Stomach (tissue), 8 donors: ENCODE measurements at regions not wholly inside any gene's neighbourhood (a gene's known extent, or its start where the extent isn't known, plus 50 kb on each side); places are given as distances from the start of the nearest gene placed in this dataset.

Experiments used
- DNase-seq, 2 donors: peaks; one replicate each; pipeline versions ENCODE4 v3.0.0 to v3.0.0-alpha.2; 2013 to 2019
- H3K27ac ChIP-seq, 5 donors: fragments of 200-600 bp in 4 of 5; sonication (generic) in 4 of 5; one replicate each; pipeline ENCODE4 v1.5.1; 2013 to 2019; ENCODE audit warnings: mild to moderate bottlenecking in 1 of 5, moderate library complexity in 1 of 5
- H3K27me3 ChIP-seq, 3 donors: fragments of 200-600 bp; sonication (generic); one replicate each; pipeline ENCODE4 v1.5.1; 2017 to 2019; ENCODE audit warnings: mixed run types in 1 of 3
- H3K36me3 ChIP-seq, 4 donors: fragments of 200-600 bp; sonication (generic); 1 replicate in 3 of 4; 2 replicates in 1 of 4; pipeline ENCODE4 v1.5.1; 2016 to 2019
- H3K4me1 ChIP-seq, 4 donors: fragments of 200-600 bp; sonication (generic); one replicate each; pipeline ENCODE4 v1.5.1; 2016 to 2019
- H3K4me3 ChIP-seq, 4 donors: fragments of 200-600 bp; sonication (generic) in 3 of 4; one replicate each; pipeline ENCODE4 v1.5.1; 2016 to 2019; ENCODE audit warnings: mild to moderate bottlenecking in 1 of 4
- H3K9me3 ChIP-seq, 4 donors: fragments of 200-600 bp; sonication (generic); one replicate each; pipeline ENCODE4 v1.5.1; 2016 to 2019
- EP300 ChIP-seq: sonication (generic); formaldehyde crosslinking; IDR thresholded peaks from one replicate; pipeline ENCODE4 v1.6.1; 2017; ENCODE audit warnings: antibody characterized with exemption
- POLR2A ChIP-seq, 4 donors: fragments of 450-650 bp; IDR thresholded peaks; one replicate each; pipeline ENCODE4 v1.6.1; 2016; ENCODE audit warnings: antibody characterized with exemption in 4 of 4, control low read depth in 2 of 4, mild to moderate bottlenecking in 1 of 4, moderate library complexity in 1 of 4
- POLR2AphosphoS5 ChIP-seq, 3 donors: sonication (generic); formaldehyde crosslinking; IDR thresholded peaks; one replicate each; pipeline ENCODE4 v1.6.1; 2016; ENCODE audit warnings: antibody characterized with exemption in 3 of 3
- WGBS, 5 donors: extraction: QIAGEN DNeasy Blood & Tissue Kit in 3 of 5; methylation state at CpG; one replicate each; pipeline versions ENCODE4 v1.1.5 to v1.1.7; 2013 to 2018; 5-methylcytosine and 5-hydroxymethylcytosine counted together
- intact Hi-C: fragments of 100-400 bp; cut with DNase I; formaldehyde crosslinking; loops from one replicate; pipeline ENCODE4 v1.15.1; 2023; ENCODE audit warnings: low total_unique reads
- TF ChIP-seq, protein P1 (sequence below), 7 experiments: fragments of 450-650 bp in 4 of 7; fragments of 200-600 bp in 3 of 7; sonication (generic) in 3 of 7; IDR thresholded peaks; one replicate each; pipeline ENCODE4 v1.5.1; 2016 to 2019; ENCODE audit warnings: antibody characterized with exemption in 7 of 7, control low read depth in 2 of 7, mild to moderate bottlenecking in 1 of 7
- donor health status: healthy with polysubstance abuse.
- donor health status: Bipolar disorder and iron deficiency.
- donor health status: healthy.

DNA sequence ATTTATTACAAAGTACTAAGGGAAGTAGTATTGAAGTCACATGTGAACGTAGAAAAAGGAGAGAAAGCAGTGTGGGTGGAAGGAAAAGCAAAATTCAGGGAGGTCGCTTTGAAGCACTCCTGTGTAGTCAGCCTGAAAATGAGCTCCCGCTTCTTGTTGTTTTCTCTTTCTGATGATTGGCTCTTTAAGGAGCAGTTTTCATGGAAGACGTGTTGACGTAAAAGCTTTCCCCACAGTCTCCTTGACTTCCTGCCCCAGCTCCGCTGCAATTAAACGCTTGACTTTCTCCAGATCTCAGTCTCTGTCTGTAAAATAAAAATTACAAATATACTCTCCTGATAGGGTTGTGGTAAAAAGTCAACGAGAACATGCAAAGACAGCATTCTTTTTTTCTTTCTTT is 661.5 kb upstream of the ZP4 start:
- no peak overlapping the region for H3K4me3 ChIP-seq
- intact Hi-C loops = no loop called here
- TF ChIP-seq EP300 (no peak), POLR2AphosphoS5 (IDR thresholded peaks at IDR 0.05) (no peak), POLR2A (IDR thresholded peaks at IDR 0.05) (no peak)
- TF ChIP-seq, protein P1, sequence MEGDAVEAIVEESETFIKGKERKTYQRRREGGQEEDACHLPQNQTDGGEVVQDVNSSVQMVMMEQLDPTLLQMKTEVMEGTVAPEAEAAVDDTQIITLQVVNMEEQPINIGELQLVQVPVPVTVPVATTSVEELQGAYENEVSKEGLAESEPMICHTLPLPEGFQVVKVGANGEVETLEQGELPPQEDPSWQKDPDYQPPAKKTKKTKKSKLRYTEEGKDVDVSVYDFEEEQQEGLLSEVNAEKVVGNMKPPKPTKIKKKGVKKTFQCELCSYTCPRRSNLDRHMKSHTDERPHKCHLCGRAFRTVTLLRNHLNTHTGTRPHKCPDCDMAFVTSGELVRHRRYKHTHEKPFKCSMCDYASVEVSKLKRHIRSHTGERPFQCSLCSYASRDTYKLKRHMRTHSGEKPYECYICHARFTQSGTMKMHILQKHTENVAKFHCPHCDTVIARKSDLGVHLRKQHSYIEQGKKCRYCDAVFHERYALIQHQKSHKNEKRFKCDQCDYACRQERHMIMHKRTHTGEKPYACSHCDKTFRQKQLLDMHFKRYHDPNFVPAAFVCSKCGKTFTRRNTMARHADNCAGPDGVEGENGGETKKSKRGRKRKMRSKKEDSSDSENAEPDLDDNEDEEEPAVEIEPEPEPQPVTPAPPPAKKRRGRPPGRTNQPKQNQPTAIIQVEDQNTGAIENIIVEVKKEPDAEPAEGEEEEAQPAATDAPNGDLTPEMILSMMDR (IDR thresholded peaks at IDR 0.05) = no peak
- no peaks in the 10 kb centered on the region for H3K36me3 ChIP-seq
- 60 to 82% (median 79%) methylated on average over 8 of the region's 8 CpGs for WGBS, 5 donors
- no peak overlapping the region for H3K27ac ChIP-seq
- H3K27me3 ChIP-seq = no peaks in the 10 kb centered on the region
- no peak for DNase-seq
- no peaks in the 10 kb centered on the region for H3K9me3 ChIP-seq
- H3K4me1 ChIP-seq = no peaks in the 10 kb centered on the region

DNA sequence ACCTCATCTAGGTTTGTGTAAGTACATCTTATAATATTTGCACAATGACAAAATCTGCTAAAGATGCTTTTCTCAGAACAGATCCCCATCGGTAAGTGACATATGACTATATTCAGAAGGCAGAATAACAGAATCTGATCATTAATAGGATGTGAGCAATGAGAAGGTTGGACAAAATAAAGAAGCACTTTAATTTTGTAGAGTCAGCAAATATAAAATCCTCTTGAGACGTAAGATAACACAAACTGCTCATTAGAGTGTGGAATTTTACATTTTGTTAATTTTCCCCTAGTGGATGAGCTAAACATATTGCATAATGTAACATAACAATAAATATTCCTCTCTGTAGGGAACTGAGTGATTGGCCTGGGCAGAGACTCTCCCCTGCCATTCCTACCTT is 658.4 kb upstream of the ZP4 start:
- Histone ChIP-seq H3K9me3 (peaks cover 0 to 14% (median 0%) of the 10 kb centered on the region in 4 donors), H3K4me1 (no peaks in the 10 kb centered on the region), H3K4me3 (no peak overlapping the region), H3K27me3 (no peaks in the 10 kb centered on the region), H3K27ac (no peak overlapping the region), H3K36me3 (no peaks in the 10 kb centered on the region)
- TF ChIP-seq EP300 = no peak
- TF ChIP-seq, protein P1 (IDR thresholded peaks at IDR 0.05) = no peak
- no peak for TF ChIP-seq POLR2A (IDR thresholded peaks at IDR 0.05)
- WGBS, 5 donors = 67 to 87% (median 83%) methylated on average over 2 of the region's 2 CpGs
- no peak for DNase-seq
- intact Hi-C loops = no loop called here

DNA sequence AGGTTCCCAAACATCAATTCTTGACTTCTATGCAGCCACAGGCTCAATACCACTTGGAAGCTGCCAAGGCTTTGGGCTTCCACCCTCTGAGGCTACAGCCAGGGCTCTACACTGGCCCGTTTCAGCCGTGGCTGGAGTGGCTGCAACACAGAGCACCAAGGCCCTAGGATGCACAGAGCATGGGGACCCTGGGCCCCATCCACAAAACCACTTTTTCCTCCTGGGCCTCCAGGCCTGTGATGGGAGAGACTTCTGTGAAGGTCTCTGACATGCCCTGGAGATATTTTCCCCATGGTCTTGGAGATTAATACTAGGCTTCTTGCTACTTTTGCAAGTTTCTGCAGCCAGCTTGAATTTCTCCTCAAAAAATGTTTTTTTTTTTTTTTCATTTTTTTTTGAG is 655.4 kb upstream of the ZP4 start:
- WGBS, 5 donors = 52 to 94% (median 69%) methylated on average over 2 of the region's 2 CpGs
- H3K27me3 ChIP-seq = no peaks in the 10 kb centered on the region
- H3K36me3 ChIP-seq = no peaks in the 10 kb centered on the region
- TF ChIP-seq POLR2A (IDR thresholded peaks at IDR 0.05) (no peak), POLR2AphosphoS5 (IDR thresholded peaks at IDR 0.05) (no peak)
- TF ChIP-seq, protein P1 (IDR thresholded peaks at IDR 0.05) = no peak
- intact Hi-C loops = no loop called here
- H3K4me1 ChIP-seq = peaks cover 0 to 7% (median 0%) of the 10 kb centered on the region in 4 donors
- H3K9me3 ChIP-seq = peaks cover 0 to 14% (median 0%) of the 10 kb centered on the region in 4 donors
- no peak overlapping the region for H3K4me3 ChIP-seq
- DNase-seq = no peak
- no peak overlapping the region for H3K27ac ChIP-seq

DNA sequence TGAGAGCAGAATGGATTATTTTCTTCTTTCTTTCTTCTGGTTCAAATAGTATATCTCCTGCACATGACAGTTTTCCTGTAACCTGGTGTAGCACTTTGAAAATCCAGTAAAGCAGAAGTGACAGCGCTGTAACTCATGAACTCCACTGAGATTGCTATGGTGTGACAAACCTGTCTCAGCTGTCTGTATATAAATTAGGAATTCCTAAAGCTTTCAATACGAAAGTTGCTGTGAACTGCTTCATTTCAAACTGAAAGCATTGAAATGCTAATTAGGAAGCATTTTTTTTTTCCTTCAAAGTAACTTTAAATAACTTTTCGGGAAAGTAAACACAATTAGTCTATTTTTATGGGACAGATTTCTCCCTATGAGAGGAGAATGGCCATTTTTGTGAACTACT is 646.9 kb upstream of the ZP4 start:
- Histone ChIP-seq H3K9me3 (no peaks in the 10 kb centered on the region), H3K27me3 (no peaks in the 10 kb centered on the region), H3K4me1 (no peaks in the 10 kb centered on the region), H3K27ac (no peak overlapping the region), H3K4me3 (no peak overlapping the region), H3K36me3 (no peaks in the 10 kb centered on the region)
- intact Hi-C loops = no loop called here
- TF ChIP-seq, protein P1 (IDR thresholded peaks at IDR 0.05) = no peak
- TF ChIP-seq EP300 = no peak
- TF ChIP-seq POLR2A (IDR thresholded peaks at IDR 0.05) = no peak
- no peak for TF ChIP-seq POLR2AphosphoS5 (IDR thresholded peaks at IDR 0.05)
- DNase-seq = no peak
- whole genome bisulfite sequencing, 5 donors = 73 to 83% (median 80%) methylated on average over 3 of the region's 3 CpGs
